ENCODE measurements at regions not wholly inside any gene's neighbourhood (a gene's known extent, or its start where the extent isn't known, plus 50 kb on each side); places are given as distances from the start of the nearest gene placed in this dataset.

DNA sequence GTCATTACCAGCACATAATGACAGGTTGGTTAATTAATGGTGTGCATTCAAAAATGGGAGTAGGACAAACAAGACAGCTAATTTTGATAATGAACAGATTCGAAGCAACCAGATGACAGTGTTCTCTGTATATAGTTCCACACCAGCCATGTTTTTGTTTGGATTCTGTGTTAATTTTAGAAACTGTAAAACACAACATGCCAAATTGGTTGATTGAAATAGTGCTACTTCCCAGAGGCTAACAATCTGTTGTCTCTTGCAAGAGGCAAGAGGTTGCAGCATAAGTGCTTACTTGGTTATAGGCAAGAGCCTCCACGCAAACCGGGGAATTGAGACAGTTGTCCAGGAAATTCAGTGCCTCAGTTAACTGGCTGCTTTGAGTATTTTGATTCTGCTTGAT is 170.2 kb upstream of the HABP2 start:
- H3K4me1 ChIP-seq = peaks cover 18% of the 10 kb centered on the region
- WGBS, 2 donors = 68 to 74% methylated on average over 3 of the region's 3 CpGs
- no peaks in the 10 kb centered on the region for H3K36me3 ChIP-seq (replicated peaks in 1 of 2; ENCODE audit: insufficient read depth in 1 of 2, low read depth in 2 of 2)
- H3K4me3 ChIP-seq = no peak overlapping the region
- H3K27ac ChIP-seq = no peak overlapping the region
- DNase-seq (no peak), ATAC-seq (no peak)
- intact Hi-C loops (cut with DNase I) = no loop called here
- TF ChIP-seq, protein P1, sequence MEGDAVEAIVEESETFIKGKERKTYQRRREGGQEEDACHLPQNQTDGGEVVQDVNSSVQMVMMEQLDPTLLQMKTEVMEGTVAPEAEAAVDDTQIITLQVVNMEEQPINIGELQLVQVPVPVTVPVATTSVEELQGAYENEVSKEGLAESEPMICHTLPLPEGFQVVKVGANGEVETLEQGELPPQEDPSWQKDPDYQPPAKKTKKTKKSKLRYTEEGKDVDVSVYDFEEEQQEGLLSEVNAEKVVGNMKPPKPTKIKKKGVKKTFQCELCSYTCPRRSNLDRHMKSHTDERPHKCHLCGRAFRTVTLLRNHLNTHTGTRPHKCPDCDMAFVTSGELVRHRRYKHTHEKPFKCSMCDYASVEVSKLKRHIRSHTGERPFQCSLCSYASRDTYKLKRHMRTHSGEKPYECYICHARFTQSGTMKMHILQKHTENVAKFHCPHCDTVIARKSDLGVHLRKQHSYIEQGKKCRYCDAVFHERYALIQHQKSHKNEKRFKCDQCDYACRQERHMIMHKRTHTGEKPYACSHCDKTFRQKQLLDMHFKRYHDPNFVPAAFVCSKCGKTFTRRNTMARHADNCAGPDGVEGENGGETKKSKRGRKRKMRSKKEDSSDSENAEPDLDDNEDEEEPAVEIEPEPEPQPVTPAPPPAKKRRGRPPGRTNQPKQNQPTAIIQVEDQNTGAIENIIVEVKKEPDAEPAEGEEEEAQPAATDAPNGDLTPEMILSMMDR (IDR thresholded peaks at IDR 0.05) = no peak
- TF ChIP-seq POLR2A (IDR thresholded peaks at IDR 0.05) = no peak
- H3K27me3 ChIP-seq = no peaks in the 10 kb centered on the region
- no peaks in the 10 kb centered on the region for H3K9me3 ChIP-seq

DNA sequence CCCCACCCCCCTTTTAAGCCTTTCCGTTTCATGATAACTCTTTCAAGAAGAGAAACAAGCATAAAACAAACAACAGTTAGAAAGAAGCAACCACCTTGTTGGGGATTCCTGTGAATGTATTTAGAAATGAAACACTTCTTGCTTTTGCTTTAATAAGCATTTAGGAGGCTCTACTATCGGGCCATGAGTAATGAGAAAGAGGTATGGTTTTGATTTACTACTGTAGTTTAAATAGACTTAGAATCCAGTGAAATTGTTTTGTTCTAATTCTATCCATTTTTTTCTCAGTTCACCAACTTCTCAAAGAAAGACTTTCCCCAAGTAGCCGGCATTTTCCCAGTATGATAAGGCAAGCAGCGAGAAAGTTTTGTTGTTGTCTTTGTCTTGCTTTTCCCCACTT is 168.7 kb upstream of the HABP2 start:
- intact Hi-C loops (cut with DNase I) = no loop called here
- Histone ChIP-seq H3K27me3 (no peaks in the 10 kb centered on the region), H3K36me3 (replicated peaks in 1 of 2; ENCODE audit: insufficient read depth in 1 of 2, low read depth in 2 of 2) (no peaks in the 10 kb centered on the region), H3K4me3 (no peak overlapping the region), H3K4me1 (peaks cover 18% of the 10 kb centered on the region), H3K27ac (no peak overlapping the region), H3K9me3 (no peaks in the 10 kb centered on the region)
- 87 to 90% methylated on average over 4 of the region's 4 CpGs for WGBS, 2 donors
- TF ChIP-seq, protein P1 (IDR thresholded peaks at IDR 0.05) = no peak
- TF ChIP-seq POLR2A (IDR thresholded peaks at IDR 0.05) = no peak
- ATAC-seq (no peak), DNase-seq (no peak)

DNA sequence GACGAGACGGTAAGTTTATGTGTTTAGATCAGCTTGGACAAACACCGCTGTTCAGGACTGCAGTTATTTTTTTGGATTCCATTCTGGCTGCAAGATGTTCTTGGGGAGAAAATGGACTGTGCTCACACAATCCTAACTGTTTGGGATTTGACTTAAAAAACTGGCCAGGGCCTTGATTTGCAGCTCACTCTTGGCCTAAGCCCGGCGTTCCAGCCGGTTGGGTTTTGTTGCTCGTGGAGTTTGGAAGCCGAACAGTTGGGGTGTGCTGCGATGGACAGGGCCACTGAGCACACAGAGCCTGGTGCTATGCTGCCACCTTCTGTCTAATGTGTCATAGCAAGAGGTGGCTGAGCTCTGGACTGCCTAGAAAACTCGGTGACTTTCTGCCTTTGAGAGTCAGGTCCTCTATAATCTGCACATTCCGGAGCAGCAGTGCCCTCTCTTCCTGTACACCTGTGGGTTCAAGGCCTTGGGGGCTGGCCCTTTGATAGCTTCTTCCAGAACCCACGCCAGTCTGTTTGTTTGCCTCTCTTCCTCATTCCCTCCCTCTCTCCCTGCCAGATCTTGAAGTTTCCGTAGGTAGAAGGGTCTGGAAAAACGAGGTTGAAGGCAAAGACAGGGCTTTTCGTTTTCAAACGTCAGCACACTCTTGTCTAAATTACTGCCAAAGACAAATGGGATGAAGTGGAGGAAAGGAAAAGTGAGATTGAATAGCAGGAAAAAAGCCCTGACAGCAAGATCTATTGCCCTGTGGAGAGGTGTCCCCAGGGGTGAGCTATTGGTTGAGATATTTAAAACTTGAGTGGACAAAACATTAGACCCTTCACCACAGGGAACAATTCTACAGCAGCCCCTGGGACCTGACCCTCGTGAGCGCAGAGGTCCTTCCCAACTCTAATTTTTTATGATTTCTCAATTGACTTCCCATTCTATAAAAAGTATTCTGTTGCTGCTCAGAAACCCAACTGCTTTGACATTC is 167.5 kb upstream of the HABP2 start:
- intact Hi-C loops (cut with DNase I) = no loop called here
- WGBS, 2 donors = 15 to 17% methylated on average over 18 of the region's 18 CpGs

DNA sequence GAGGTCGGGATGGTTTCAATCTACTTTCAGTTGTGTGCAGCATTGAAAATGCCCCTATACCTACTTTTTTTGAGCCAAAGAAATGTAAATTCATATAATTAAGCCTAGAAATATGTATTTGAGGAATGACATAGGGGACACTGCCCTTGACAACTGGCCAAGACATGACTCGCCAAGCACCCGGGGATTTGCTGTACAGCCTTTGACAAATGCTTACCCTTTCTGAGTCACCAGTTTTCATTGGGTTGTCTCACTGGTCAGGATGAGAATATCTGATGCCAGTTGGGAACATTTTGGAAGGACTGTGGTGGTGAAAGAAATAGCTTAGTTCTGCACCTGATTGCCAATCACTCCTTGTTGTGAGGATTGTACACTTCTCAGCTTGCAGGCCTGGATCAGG is 166.8 kb upstream of the HABP2 start:
- no peak for TF ChIP-seq POLR2A (IDR thresholded peaks at IDR 0.05)
- TF ChIP-seq, protein P1 (IDR thresholded peaks at IDR 0.05) = no peak
- peaks cover 18% of the 10 kb centered on the region for H3K4me1 ChIP-seq
- intact Hi-C loops (cut with DNase I) = no loop called here
- no peak overlapping the region for H3K4me3 ChIP-seq
- ATAC-seq (peak; percentile 45), DNase-seq (peak; percentile 22 to 41 (median 32))
- H3K9me3 ChIP-seq = no peaks in the 10 kb centered on the region
- 37 to 38% methylated on average over 3 of the region's 3 CpGs for WGBS, 2 donors
- H3K36me3 ChIP-seq (replicated peaks in 1 of 2; ENCODE audit: insufficient read depth in 1 of 2, low read depth in 2 of 2) = no peaks in the 10 kb centered on the region
- H3K27ac ChIP-seq = no peak overlapping the region
- no peaks in the 10 kb centered on the region for H3K27me3 ChIP-seq

More for the DNA sequence above, 167.5 kb upstream of the HABP2 start:
- Histone ChIP-seq H3K27ac (peak overlapping the region in 1 of 4 donors; percentile 42), H3K27me3 (no peaks in the 10 kb centered on the region), H3K9me3 (no peaks in the 10 kb centered on the region), H3K36me3 (replicated peaks in 1 of 2; ENCODE audit: insufficient read depth in 1 of 2, low read depth in 2 of 2) (no peaks in the 10 kb centered on the region), H3K4me3 (no peak overlapping the region), H3K4me1 (peaks cover 18% of the 10 kb centered on the region)
- TF ChIP-seq, protein P1 (IDR thresholded peaks at IDR 0.05) = peak; percentile 68 to 94 (median 91)
- TF ChIP-seq POLR2A (IDR thresholded peaks at IDR 0.05) = no peak
- DNase-seq = peak; percentile 78 to 88 (median 84)
- peak; percentile 98 for ATAC-seq

Measured in body of pancreas (tissue), 4 donors.